ENCODE measurements at regions not wholly inside any gene's neighbourhood (a gene's known extent, or its start where the extent isn't known, plus 50 kb on each side); places are given as distances from the start of the nearest gene placed in this dataset.

DNA sequence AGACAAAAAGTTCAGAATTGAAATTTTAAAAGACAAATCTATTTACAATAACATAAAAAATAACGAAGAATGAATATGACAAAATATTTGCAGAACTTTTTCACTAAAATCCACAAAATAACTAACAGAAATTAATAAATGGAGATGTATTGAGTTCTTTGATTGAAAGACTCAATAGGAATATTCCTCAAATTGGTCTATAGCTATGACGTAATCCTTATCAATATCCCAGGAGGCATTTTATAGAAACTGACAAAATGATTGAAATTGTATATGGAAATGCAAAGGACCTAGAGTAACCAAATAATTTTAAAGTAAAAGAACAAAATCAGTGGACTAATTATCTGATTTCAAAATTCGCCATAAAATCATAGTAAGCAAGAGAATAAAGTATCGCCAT lies 328.7 kb downstream of the MED10 start:
- H3K4me2 ChIP-seq: no peak overlapping the region
- H3K27me3 ChIP-seq: no peaks in the 10 kb centered on the region
- peaks cover 2% of the 10 kb centered on the region for H3K27me3 Mint-ChIP-seq (ENCODE audit: insufficient read depth, low read depth)
- no peak for TF ChIP-seq EZH2phosphoT487 (IDR thresholded peaks at IDR 0.05)
- no peak for TF ChIP-seq EZH2 (IDR thresholded peaks at IDR 0.05)
- TF ChIP-seq, protein P1, sequence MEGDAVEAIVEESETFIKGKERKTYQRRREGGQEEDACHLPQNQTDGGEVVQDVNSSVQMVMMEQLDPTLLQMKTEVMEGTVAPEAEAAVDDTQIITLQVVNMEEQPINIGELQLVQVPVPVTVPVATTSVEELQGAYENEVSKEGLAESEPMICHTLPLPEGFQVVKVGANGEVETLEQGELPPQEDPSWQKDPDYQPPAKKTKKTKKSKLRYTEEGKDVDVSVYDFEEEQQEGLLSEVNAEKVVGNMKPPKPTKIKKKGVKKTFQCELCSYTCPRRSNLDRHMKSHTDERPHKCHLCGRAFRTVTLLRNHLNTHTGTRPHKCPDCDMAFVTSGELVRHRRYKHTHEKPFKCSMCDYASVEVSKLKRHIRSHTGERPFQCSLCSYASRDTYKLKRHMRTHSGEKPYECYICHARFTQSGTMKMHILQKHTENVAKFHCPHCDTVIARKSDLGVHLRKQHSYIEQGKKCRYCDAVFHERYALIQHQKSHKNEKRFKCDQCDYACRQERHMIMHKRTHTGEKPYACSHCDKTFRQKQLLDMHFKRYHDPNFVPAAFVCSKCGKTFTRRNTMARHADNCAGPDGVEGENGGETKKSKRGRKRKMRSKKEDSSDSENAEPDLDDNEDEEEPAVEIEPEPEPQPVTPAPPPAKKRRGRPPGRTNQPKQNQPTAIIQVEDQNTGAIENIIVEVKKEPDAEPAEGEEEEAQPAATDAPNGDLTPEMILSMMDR (IDR thresholded peaks at IDR 0.05): no peak
- peaks cover 5% of the 10 kb centered on the region for H3K9me3 Mint-ChIP-seq
- H3K4me3 ChIP-seq: no peak overlapping the region
- no peaks in the 10 kb centered on the region for H3K36me3 Mint-ChIP-seq
- DNase-seq (ENCODE audit: low spot score): no peak
- H3K4me3 Mint-ChIP-seq: no peak overlapping the region
- no peak overlapping the region for H3K27ac ChIP-seq
- H3K36me3 ChIP-seq: no peaks in the 10 kb centered on the region
- no peaks in the 10 kb centered on the region for H3F3A ChIP-seq (ENCODE audit: low read depth)
- no peaks in the 10 kb centered on the region for H3K4me1 Mint-ChIP-seq
- no peaks in the 10 kb centered on the region for H3K79me2 ChIP-seq (ENCODE audit: low read depth)
- no peak overlapping the region for H3K27ac Mint-ChIP-seq
- H3K9me3 ChIP-seq (ENCODE audit: low read depth): no peaks in the 10 kb centered on the region
- no peak overlapping the region for H2AFZ ChIP-seq (replicated peaks)
- no peaks in the 10 kb centered on the region for H3K4me1 ChIP-seq
- H4K20me1 ChIP-seq (ENCODE audit: low read depth): no peaks in the 10 kb centered on the region
- no peak overlapping the region for H3K9ac ChIP-seq

DNA sequence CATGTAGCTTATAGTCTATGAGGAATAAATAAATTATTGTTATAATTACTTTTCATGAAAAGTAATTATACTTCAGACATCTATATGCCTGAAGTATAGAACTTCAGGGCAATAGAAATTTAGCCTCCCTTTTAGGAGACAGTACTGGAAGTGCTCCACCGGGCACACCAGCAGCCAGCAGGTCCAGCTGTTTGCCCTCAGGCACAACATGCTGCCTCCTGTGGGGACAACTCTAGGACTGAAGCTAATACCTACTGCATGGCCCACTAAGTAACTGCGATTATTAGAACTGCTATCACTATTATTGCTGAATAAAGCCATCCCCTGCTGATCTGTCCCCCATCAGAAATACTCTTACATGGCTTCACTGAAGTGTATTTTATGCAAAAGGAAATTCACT lies 329.6 kb downstream of the MED10 start:
- Histone ChIP-seq H3K27ac (no peak overlapping the region), H3K4me2 (no peak overlapping the region), H3F3A (ENCODE audit: low read depth) (no peaks in the 10 kb centered on the region), H4K20me1 (ENCODE audit: low read depth) (no peaks in the 10 kb centered on the region), H3K9ac (no peak overlapping the region), H3K36me3 (no peaks in the 10 kb centered on the region), H3K79me2 (ENCODE audit: low read depth) (no peaks in the 10 kb centered on the region), H3K27me3 (no peaks in the 10 kb centered on the region), H3K4me3 (no peak overlapping the region), H2AFZ (replicated peaks) (no peak overlapping the region), H3K9me3 (ENCODE audit: low read depth) (no peaks in the 10 kb centered on the region), H3K4me1 (no peaks in the 10 kb centered on the region)
- Mint-ChIP-seq H3K4me3 (no peak overlapping the region), H3K36me3 (no peaks in the 10 kb centered on the region), H3K9me3 (peaks cover 5% of the 10 kb centered on the region), H3K27ac (no peak overlapping the region), H3K4me1 (no peaks in the 10 kb centered on the region), H3K27me3 (ENCODE audit: insufficient read depth, low read depth) (peaks cover 2% of the 10 kb centered on the region)
- TF ChIP-seq, protein P1 (IDR thresholded peaks at IDR 0.05): no peak
- TF ChIP-seq EZH2 (IDR thresholded peaks at IDR 0.05): no peak
- TF ChIP-seq EZH2phosphoT487 (IDR thresholded peaks at IDR 0.05): no peak
- no peak for DNase-seq (ENCODE audit: low spot score)

DNA sequence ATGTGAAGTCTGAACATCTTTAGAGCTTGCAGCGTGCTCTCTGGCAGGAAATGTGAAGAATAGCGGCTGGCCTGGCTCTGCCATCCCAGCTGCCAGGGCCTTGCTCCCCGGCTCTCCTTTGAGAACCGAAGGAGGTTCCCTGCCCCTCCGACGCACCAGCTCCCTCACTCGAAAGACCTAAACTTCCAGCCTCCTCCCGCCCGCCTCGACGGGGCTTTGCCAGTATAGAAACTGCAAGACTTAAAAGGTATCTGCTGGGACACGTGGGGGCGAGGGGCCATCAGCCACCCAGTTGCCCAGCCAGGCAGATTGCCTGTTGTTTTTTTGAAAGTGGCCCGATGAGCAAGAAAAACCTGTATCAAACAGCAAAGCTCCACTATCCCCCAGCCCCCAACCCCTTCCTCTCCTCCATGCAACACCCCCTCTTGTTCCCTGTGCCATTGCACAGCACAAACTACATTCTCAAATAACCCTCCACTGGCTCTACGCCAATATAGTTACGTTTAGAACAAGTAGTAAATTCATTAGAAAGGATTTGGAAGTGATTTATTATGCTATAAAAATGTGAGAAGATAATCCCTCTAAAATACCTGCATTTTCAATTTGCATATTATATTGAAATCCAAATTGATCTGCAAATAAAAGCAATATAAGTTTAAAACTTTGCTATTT lies 331.9 kb downstream of the MED10 start:
- Histone ChIP-seq H3K4me1 (no peaks in the 10 kb centered on the region), H3K27ac (no peak overlapping the region), H3F3A (ENCODE audit: low read depth) (no peaks in the 10 kb centered on the region), H2AFZ (replicated peaks) (no peak overlapping the region), H3K4me2 (no peak overlapping the region), H3K36me3 (no peaks in the 10 kb centered on the region), H3K4me3 (no peak overlapping the region), H3K27me3 (no peaks in the 10 kb centered on the region), H3K79me2 (ENCODE audit: low read depth) (no peaks in the 10 kb centered on the region), H3K9me3 (ENCODE audit: low read depth) (no peaks in the 10 kb centered on the region), H4K20me1 (ENCODE audit: low read depth) (no peaks in the 10 kb centered on the region), H3K9ac (no peak overlapping the region)
- DNase-seq (ENCODE audit: low spot score): no peak
- Mint-ChIP-seq H3K4me1 (peaks cover 11% of the 10 kb centered on the region), H3K36me3 (no peaks in the 10 kb centered on the region), H3K9me3 (peaks cover 3% of the 10 kb centered on the region), H3K27me3 (ENCODE audit: insufficient read depth, low read depth) (peaks cover 2% of the 10 kb centered on the region), H3K4me3 (no peak overlapping the region), H3K27ac (no peak overlapping the region)
- TF ChIP-seq EZH2phosphoT487 (IDR thresholded peaks at IDR 0.05) (no peak), EZH2 (IDR thresholded peaks at IDR 0.05) (no peak)
- TF ChIP-seq, protein P1 (IDR thresholded peaks at IDR 0.05): no peak

All from neural progenitor cell (in vitro differentiated cells).